NCI-H226 (cell line): ENCODE measurements at regions not wholly inside any gene's neighbourhood (a gene's known extent, or its start where the extent isn't known, plus 50 kb on each side); places are given as distances from the start of the nearest gene placed in this dataset.
A peak's percentile ranks its signal among the peaks of the same experiment; 100 is the strongest.
"Not testable (repeated sequence)": the region's sequence is repeated elsewhere in the genome, so short reads cannot be mapped to it uniquely, and the experiment has no call there.

ENCODE experiments used
- DNase-seq: peaks from one replicate; pipeline ENCODE4 v3.0.0-alpha.2; 2015

DNA sequence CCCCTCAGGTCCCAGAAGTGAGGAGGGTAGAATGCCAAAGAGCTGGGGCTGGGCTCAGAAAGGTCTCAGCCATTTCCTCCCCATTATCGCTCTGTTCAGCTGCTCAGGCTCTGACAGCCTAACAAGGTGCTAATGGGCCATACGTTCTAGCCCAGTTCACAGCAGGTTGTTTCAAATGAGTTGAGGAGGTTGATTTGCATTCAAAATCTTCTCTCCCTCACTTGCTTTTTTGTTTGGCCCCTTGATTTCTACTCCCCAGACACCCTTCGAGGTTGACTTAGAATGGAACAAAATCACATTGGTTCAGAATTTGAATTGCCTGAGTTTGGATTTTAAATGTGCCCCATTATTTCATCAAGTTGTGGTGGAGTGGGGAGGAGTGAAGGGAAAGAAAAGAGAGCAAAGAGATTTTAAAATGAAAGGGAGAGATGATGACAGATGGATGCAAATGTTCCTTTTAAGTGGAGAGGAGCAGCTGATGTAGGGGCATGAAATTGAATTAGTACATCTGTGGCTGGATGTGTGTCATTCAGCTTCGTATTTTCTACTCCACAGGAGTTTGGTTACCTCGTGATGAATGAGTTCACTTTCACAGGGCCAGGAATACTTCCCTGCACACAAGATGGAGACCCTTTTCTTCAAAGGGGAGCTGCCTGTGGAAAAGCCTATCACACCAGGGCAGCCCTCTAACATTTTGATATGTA is 425.8 kb upstream of the CAMK1G start:
- no peak for DNase-seq

DNA sequence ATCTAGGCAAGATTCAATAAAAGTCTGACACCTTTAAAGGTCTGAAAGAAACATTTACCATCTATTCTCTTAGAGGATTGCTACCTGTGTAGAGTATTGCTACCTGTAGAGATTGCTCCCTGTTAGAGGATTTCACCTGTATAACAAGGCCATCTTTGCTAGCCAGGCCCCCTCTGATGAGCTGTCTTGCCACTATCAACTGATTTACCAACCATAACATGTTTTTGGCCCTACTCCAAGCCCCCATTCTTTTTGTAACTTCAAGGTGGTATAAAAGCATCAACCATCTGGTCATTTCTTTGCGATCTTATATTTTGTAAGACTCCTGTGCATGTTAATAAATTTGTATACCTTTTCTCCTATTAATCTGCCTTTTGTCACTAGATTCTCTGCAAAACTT is 424.7 kb upstream of the CAMK1G start:
- no peak for DNase-seq

DNA sequence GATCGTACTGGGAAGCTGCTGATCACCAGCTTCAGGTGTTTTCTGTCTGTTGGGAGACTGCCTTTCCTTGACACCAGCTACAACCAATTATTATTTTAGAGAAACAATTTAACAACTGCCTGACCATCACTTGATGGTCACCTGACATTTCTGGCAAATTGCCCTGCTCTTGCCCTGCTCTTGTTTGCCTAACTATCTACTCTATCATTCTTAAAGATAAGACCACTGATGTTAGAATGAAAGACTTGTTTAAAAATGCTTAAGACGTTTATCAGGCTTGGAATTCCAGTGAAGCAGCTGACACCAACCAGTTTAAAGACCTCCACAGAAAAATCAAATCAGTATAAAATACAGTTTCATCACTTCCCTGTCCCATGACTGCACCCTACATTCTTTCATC is 423.3 kb upstream of the CAMK1G start:
- DNase-seq = no peak

DNA sequence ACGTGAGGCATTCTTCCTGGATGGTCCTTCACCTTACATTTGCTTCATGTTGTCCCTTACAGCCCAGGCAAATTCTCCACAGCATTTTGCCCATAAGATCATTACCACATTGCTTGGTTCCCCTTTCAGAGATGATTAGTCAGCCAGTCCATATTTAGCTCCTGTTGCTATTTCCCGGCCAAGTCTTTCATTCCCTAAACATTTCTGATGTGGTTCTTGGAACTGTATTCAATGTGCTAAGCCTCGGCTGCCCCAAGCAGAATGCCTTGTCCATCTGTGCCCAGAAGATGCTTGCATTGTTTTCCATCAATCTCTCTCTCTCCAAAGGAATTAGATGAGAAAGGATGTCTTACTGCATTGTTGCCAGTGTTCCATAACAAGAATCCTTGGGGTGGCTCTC is 420.9 kb upstream of the CAMK1G start:
- DNase-seq = no peak

DNA sequence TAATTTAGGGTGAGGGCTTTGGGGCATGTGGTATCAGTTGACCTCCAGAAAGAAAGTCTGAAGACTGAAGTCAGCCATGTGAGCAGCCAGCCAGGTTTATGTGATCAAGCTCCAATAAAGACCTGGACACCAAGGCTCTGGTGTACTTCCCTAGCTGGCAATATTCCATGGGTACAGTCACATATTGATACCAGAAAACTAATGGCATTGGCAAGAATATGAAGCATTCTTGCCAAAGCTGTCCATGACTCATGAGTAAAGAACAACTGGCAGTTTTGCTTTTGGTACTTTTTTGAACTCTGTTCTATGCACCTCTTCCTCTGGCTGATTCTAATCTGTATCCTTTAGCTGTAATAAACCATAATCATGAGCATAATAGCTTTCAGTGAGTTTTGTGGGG is 415.3 kb upstream of the CAMK1G start:
- peak; percentile 22 for DNase-seq

DNA sequence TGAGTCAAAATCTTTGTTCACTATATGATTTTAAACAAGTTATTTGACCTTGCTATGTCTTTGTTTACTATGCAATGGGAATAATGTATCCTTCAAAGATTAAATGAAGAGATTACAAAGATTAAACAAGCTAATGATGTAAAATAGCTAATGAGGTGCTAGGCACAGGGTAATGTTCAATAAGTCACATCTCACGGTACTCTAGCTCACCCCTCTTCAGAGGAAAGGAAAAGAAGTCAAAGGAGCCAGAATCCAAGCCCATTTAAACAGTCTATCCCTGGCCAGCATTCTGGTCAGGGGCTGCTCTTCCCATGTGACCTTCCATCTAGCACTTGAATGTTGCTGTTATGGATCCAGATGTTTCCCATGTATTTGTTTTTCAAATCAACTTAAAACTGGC is 412.4 kb upstream of the CAMK1G start:
- DNase-seq = no peak

DNA sequence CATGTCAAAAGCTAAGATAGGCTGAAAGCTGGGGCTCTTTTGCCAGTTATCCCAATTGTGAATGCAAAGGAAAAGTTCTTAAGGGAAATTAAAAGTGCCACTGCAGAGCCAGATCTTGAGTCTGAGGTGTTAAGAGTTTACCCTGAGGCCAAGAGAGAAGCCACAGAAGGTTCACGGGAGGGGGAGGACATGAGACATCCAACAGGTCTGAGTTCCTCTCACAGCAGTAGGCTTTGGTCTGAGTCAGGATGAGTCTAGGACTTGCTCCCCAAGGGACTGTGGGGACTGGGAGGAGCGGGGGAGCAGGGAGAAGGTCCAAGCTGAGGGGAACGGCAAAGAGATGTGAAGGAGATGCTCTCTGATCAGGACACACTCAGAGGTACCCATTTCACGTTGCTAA is 411.2 kb upstream of the CAMK1G start:
- no peak for DNase-seq

DNA sequence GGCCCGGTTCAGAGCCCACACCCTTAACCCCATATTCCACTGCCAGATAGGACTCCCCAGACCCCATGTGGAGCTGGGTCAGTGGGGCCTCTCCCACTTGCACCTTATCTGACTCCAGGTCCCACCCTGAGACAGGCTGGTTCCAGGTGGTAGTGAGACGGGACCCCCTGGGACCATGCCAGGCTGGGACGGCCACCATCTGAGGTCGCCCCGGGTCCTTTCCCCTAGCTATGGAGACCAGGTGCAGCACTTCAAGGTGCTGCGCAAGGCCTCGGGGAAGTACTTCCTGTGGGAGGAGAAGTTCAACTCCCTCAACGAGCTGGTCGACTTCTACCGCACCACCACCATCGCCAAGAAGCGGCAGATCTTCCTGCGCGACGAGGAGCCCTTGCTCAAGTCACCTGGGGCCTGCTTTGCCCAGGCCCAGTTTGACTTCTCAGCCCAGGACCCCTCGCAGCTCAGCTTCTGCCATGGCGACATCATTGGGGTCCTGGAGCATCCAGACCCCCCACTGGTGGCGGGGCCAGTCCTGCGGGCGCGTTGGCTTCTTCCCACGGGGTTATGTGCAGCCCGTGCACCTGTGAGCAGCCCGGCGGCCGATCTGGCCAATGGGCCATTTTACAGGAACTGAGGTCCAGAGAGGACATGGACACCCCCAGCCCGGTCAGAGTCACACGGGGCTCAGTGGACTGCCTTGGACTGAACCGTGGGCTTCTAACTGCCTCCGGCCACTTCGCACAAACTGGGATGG is 410.5 kb upstream of the CAMK1G start:
- not testable (repeated sequence) for DNase-seq

DNA sequence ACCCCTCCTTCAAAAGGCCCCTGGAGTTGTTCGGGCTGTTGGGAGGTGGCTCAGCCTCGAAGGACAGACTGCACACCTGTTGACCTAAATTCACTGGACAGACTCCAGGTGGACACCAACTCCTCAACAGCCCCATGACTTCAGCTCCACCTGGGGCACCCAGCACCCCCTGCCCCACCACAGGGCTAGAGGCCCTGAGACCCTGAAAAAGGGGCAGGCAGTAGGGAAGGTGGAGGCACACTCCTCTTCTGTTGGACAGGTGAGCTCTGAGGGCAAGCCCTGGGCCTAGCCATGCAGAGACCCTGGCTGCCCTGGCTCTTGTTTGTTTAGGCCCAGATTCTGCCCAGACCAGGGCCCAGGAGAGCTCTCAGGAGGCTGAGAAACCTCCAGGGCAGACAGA is 409.7 kb upstream of the CAMK1G start:
- DNase-seq = not testable (repeated sequence)

DNA sequence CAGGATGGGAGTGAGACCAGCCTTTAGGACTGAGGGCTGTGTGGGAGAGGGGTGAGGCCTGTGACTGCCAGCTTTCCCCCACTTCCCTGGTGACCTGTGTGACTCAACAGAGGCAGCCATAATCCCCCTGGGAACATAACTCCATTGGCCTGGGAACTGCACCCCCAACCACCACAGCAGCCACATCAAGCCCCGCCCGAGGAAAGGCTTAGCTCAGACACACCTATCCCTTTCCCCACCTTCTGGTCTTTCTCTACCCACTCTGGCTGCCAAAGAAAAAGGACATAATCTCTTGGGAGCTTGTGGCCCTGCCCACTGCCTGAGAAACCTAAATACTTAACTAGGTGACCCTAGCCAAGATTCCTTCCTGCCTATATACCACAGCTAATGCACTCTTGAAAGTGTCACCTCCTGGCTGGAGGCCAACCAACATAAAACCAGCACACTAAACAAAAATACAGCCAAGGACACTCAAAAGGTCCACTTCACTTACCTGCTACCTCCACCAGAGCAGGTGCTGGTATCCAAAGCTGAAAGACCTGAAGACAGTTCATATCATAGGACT is 406.6 kb upstream of the CAMK1G start:
- DNase-seq = no peak

DNA sequence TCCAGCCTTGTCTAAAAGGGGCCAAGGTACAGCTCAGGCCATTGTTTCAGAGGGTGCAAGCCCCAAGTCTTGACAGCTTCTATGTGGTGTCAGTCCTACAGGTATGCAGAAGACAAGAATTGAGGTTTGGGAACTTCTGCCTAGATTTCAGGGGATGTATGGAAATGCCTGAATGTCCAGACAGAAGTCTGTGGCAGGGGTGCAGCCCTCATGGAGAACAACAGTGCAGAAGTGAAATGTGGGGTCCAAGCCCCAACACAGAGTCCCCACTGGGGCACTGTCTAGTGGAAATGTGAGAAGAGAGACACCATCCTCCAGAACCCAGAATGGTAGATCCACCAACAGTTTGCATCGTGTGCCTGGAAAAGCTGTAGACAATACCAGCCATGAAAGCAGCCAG is 400.3 kb upstream of the CAMK1G start:
- DNase-seq = no peak

DNA sequence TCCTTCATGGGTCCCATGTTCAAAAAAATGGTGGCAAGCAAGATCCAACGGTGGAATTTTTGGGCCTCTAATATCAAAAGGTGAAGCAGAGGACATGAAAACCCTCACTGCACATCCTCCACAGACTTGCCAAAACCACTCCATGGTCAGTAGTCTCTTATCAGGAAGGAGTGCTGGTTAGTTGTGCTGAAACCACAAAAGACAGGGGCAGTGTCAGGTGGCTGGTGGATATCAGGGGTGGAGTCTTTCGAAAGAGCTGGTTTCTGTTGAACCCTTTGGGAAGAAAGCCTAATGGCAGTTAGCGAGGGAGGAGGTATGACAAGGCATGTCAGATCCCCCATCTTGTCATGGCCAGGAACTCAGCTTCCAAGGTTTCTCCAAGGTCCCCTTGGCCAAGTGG is 395.9 kb upstream of the CAMK1G start:
- DNase-seq = no peak

DNA sequence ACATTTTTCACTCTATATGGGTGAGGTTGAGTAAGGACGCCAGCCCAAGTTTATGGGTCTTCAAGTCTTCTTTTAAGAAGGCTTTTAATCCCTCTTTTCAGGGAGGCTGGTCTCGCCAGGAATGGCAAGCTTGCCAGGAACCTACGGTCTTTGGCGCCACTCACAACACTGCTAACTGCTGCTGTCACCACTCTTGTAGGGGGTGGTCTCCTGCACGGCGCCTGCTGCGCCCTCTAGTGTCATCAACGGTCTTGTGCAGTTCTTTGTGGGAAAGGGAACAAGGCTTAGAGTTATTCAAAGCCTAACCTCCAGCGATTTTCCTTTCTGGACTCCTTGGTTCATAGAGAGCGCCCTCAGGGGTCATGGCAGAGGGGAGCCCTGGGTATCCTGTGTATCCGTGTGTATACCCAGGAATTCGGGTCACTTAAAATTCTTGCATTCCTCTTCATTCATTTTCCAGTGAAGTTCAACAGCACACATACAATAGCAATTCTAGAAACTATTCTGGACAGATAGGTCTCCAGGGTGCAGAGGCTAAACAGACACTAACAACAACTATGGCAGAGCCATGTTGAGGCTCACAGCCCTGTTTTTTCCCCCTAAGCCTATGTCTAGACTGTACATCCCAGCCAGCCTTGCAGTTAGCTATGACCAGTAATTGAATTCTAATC is 392.8 kb upstream of the CAMK1G start:
- DNase-seq = peak; percentile 9

DNA sequence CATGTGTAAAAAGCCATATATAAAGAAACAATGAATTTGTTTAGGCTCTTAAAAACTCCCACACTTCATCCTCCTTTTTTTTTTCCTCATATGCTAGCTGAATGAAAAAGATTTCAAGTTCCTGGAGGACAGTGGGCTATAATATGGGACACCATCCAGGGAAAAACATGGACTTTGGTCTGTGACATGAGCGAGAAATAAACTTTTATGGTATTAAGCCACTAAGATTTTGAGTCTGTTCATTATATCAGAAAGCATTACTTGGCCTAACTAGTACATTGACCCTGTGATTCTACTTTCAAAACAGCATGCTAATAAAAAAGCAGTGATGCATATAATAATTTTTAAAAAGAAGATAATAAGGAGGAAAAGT is 392.3 kb upstream of the CAMK1G start:
- no peak for DNase-seq

DNA sequence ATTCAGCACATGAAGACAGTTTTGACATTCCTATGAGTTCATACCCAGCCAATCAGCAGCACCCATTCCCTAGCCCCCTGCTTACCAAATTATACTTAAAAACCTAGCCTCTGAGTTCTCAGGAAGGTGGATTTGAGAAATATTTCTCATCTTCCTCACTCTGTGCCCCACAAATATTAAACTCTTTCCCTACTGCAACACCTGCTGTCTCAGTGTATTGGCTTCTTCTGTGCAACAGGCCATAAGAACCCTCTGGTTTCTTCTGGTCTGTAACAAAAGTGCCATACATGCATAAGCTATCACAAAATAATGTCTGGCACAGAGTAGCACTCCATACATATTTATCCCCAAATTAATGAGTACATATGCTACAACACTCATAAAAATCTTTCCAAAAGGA is 387.4 kb upstream of the CAMK1G start:
- no peak for DNase-seq

DNA sequence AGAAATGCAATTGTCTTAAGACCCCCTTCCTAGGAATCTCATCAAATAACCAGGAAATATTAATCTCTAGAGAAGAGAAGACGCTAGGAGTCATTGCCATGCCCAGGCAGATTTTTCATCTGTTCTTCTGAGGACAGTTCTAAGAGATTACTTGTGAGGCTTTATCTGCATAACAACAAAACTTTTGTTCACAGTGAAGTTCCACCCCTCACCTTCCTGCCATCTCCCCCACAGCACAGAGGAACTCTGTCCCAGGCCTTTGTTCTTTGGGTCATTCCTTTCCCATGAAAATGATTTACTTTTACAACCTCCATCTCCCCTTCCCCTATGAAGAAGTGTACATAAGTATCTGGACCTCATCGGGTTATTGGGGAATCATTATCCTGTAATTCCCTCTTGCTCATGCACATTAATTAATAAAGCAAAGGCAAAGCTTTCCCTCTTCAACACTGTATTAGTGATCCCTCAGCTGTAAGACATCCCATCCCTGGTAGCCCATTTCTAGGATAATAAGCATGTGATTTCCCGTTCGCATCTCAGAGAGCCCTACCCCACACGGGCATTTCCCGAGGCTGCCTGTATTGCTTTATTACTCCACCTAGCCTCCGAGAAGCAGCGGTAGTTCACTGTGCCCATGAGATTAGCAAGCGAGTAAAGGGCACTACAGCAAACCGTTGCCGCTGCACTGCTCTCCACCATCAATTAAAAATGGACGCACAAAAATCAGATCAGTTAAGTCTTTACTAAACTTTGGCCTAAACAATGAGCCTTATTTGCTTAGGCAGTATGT is 384.4 kb upstream of the CAMK1G start:
- DNase-seq = no peak

DNA sequence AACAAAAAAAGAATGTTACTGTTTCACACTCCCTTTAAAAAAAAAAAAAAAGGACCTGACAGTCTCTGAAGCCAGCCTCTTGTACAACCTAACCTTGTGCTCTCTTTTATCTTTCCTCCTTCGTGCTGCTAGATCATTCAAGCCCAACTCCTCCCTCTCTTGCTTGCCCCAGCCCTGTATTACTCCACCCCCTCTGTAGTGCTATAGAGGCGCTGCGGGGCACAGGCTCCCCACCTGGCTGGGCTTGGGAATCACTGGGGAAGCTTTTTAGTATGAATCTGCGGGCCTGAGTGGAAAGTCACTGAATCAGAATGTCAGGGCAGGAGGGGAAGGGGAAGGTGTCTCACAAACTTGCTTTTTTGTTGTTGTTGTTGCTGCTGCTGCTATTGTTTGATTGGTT is 383.7 kb upstream of the CAMK1G start:
- no peak for DNase-seq

DNA sequence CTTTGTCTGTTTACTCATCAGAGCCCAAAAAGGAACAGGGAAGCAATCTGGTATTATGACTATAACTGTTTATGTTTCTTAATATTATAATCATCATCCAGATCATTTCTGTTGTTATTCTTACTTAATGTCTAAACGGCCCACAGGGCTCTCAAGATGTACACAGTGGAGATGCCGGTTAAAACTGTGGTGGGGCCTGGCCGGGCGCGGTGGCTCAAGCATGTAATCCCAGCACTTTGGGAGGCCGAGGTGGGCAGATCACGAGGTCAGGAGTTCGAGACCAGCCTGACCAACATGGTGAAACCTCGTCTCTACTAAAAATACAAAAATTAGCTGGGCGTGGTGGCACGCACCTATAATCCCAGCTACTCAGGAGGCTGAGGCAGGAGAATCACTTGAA is 381.2 kb upstream of the CAMK1G start:
- DNase-seq = not testable (repeated sequence)

DNA sequence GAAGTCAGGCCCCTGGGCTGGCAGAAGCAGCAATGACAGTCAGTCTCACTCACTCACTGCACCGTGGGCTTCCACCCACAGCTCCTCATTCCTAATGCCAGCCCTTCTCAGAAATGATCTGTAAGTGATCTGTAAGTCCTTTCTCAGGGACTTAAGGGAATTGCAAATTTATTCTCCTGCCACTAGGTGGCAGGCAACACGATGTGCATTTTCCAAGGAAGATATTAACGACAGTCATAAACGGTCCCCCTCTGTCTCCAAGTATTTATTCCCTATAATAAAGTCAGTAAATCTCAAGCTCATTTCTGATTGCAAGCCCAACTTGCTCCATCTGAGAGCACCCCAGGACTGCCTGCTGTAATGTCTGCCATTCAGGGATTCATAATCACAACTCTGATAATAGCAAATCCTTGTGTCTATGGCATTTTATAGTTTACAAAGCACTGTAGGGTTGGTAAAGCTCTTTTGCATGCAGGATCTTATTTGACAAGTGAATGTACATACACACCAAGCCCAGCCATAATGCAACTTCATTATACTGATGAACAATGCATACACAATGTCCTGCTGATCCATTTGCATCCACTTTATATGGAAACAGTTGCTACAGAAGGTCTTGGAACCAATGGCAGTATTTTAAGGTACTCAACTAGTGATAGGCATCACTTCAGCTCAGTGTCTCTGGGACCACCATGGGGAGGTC is 380.5 kb upstream of the CAMK1G start:
- DNase-seq = peak; percentile 7

DNA sequence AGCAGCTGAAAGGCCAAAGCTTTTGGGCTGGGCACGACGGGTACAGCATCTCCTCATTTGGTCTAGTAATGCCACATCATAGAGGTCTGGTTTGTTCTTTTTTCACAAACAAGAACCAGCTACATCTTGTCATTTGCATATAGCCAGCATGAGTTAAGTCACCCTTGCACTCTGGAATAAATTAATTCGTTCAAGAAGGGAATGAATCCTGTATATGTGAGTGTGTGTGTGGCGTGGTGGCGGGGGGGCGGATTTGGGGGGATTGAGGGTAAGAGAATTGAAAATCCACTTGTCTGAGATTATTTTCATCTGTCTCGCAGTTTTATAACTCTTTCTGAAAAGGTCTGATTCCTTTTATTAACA is 380.0 kb upstream of the CAMK1G start:
- DNase-seq = no peak

DNA sequence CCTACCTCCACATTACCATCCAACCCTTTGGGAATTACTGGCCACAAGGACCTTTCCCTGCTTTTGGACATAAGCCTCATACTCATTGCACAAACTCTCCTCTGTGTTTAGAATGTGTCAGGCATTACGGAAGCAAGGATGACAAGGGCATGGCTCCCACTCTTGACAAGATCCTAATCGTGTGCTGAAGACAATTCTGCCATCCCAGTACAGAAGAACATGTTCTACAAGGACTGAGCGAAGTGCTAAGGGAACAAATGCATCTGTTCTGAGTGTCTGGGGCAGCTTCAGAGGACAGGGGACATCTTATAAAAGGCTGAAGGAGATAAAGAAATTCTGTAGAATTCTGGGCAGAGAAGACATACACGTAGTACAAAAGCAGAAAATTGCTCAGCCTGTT is 378.5 kb upstream of the CAMK1G start:
- DNase-seq = no peak

DNA sequence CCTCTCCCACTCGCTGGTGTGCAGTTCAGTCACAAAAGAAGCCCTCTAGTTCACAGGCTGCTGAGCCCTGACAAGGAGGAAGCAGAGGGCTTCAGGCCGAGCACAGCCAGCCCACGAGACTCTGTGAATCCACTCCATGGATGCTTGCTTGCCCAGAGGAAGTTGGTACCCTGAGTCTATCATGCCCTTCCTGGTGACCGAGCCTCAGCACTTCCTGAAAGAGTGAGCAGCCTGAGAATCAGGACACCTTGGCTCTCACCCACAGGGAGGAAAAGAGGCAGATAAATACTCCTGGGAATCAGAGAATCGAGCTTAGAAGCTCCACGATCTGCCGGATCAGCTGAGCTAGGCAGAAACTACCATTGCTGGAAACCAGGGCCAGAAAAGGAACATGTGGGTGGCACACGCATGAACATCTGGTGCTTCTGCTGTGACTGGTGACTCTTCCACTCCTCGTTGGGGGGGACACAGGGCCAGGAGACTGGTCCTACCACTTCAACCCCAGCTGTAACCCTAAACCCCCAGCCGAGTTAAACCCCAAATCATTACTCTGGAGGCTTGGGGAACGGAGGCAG is 376.3 kb upstream of the CAMK1G start:
- no peak for DNase-seq
